GM12872 (cell line): ENCODE measurements at regions not wholly inside any gene's neighbourhood (a gene's known extent, or its start where the extent isn't known, plus 50 kb on each side); places are given as distances from the start of the nearest gene placed in this dataset.

Experiments
- CTCF ChIP-seq: IDR thresholded peaks from 3 replicates; pipeline ENCODE4 v1.5.1; 2011; ENCODE audit warnings: low read depth, mild to moderate bottlenecking, low read length, moderate library complexity; ENCODE audit not compliant: insufficient read depth

DNA sequence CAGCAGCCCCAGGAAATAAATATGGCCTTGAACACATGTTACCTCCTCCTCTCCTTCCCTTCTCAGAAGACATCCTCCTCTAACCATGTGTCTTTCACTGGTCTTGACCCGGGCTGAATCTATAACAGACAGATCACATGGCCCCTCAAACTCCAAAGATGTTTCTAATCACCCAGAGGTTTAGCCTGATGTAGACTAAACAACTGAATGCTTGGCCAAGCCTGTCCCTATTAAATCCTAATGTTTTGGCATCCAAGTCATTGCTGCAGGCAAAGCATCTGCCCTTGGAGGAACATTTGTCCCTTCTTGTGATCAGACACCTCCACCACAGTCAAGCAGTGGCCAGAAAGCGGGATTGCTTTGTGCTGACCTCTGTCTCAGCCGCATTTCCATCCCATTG lies 65.5 kb downstream of the ANKRD60 start:
- TF ChIP-seq CTCF, result no peak

- no peak for TF ChIP-seq CTCF
Measured at GRCh38 chr20:58161192-58161591, 67.3 kb downstream of the ANKRD60 start.

DNA sequence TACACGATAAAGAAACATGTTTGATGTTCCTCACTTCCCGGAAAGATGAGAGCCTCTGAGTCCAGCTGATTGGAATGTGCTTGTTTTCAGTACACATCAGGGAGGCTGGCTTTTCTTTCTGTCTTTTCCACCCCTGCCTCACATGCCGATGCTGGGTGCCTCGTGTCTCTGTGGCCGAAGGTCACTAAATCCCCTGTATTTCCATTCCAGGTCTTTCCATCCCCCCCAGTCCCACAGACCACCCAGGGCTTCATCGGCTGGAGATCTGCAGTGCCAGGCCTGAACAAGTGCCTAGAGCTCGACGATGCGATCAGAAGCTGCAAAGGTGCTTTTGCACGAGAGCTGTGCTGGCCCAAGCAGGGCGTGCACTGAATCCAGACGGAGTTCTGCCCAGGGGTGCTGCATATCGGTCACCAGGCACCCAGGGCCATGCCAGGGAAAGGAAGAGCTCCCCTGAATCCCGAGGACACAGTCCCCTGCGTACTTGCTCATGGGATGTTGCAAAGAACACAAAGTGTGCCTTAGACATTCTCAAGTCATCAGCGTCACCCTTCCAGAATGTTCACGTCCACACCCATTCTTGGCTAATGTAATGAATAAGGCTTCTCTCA lies 67.9 kb downstream of the ANKRD60 start:
- no peak for TF ChIP-seq CTCF

- TF ChIP-seq CTCF, result no peak; the same call in 2 of the 3 replicates
Measured at GRCh38 chr20:58155148-58155925, 73.1 kb downstream of the ANKRD60 start.

GRCh38 chr20:58154113-58154512 lies 74.3 kb downstream of the ANKRD60 start:
- no peak for TF ChIP-seq CTCF

GRCh38 chr20:58153121-58153520 lies 75.3 kb downstream of the ANKRD60 start:
- no peak for TF ChIP-seq CTCF

GRCh38 chr20:58150772-58151171 lies 77.7 kb downstream of the ANKRD60 start:
- no peak for TF ChIP-seq CTCF
